K562 (cell line): ENCODE measurements at regions not wholly inside any gene's neighbourhood (a gene's known extent, or its start where the extent isn't known, plus 50 kb on each side); places are given as distances from the start of the nearest gene placed in this dataset.

Experiments used
- ATAC-seq: fragments of 200-7000 bp; cut with Tn5 transposase; 3 replicates; pipeline ENCODE4 v1.9.1; 2020; ENCODE audit warnings: moderate library complexity
- BruUV-seq: library from RNA; stranded (reverse); fragments of 400-500 nt; replicated peaks from 2 replicates; lab custom pipeline; 2021; lab: Mats Ljungman, UMichigan
- CTCF ChIA-PET: fragments of 300-600 bp; formaldehyde crosslinking; extraction: SDS; loops from one replicate; lab custom pipeline; 2021; ENCODE audit warnings: low intra/inter-chr PET ratio; lab: Yijun Ruan, JAX
- POLR2A ChIA-PET: fragments of 300-600, 350-650 bp; sonication (Branson Sonifier 250); formaldehyde crosslinking; extraction: SDS; loops from one replicate; lab custom pipeline; 2021; ENCODE audit warnings: antibody characterized with exemption, inconsistent platforms; lab: Yijun Ruan, JAX
- DNase-seq, 4 experiments: peaks; one replicate each; pipeline versions ENCODE4 v3.0.0 to v3.0.0-alpha.2; 2011 to 2018; ENCODE audit warnings: low spot score in 3 of 4, mixed read lengths in 3 of 4; ENCODE audit errors: extremely low read depth in 1 of 4
- FAIRE-seq: peaks from 2 replicates; lab custom pipeline; 2011; peaks lifted over from hg19 to GRCh38; lab: Jason Lieb, UNC
- H2AFZ ChIP-seq: 2 replicates; pipeline ENCODE4 v1.6.0; 2011; ENCODE audit warnings: low read depth, low read length, control low read depth, inconsistent platforms
- H3K27ac ChIP-seq: fragments of 200-600 bp; 3 replicates; pipeline ENCODE4 v1.8.0; 2011; ENCODE audit warnings: low read depth, mild to moderate bottlenecking, control low read depth, inconsistent platforms, low read length, moderate library complexity, mixed read lengths; ENCODE audit errors: extremely low read depth
- H3K27me3 ChIP-seq, 2 experiments: fragments of 300-600 bp in 1 of 2; 2 replicates in 1 of 2; 3 replicates in 1 of 2; pipeline versions ENCODE4 v1.6.0 to v1.8.0; 2011; ENCODE audit warnings: inconsistent platforms in 2 of 2, low read length in 2 of 2, mild to moderate bottlenecking in 1 of 2, mixed read lengths in 1 of 2, moderate library complexity in 1 of 2; ENCODE audit not compliant: control insufficient read depth in 2 of 2, insufficient read depth in 2 of 2
- H3K36me3 ChIP-seq: fragments of 300-600 bp; 3 replicates; pipeline ENCODE4 v1.8.0; 2011; ENCODE audit warnings: mild to moderate bottlenecking, low read length, inconsistent platforms; ENCODE audit not compliant: control insufficient read depth, insufficient read depth
- H3K4me1 ChIP-seq, 2 experiments: fragments of 200-600 bp in 1 of 2; replicated peaks in 1 of 2; 2 replicates in 1 of 2; 3 replicates in 1 of 2; pipeline versions ENCODE4 v1.5.1 to v1.8.0; 2011; ENCODE audit warnings: inconsistent platforms in 2 of 2, low read length in 2 of 2, mild to moderate bottlenecking in 1 of 2, mixed read lengths in 1 of 2, moderate library complexity in 1 of 2; ENCODE audit not compliant: control insufficient read depth in 2 of 2, insufficient read depth in 2 of 2
- H3K4me2 ChIP-seq: 2 replicates; pipeline ENCODE4 v1.6.1; 2011; ENCODE audit warnings: low read length, control low read depth, inconsistent platforms, mixed read lengths; ENCODE audit not compliant: insufficient read depth
- H3K4me3 ChIP-seq: fragments of 200-600 bp; sonication (generic), shearing (Covaris generic); 2 replicates; pipeline ENCODE4 v1.5.1; 2016; ENCODE audit warnings: control low read depth, inconsistent platforms
- H3K79me2 ChIP-seq: fragments of 200-600 bp; 3 replicates; pipeline ENCODE4 v1.8.0; 2011; ENCODE audit warnings: low read length, inconsistent platforms; ENCODE audit not compliant: control insufficient read depth, insufficient read depth
- H3K9ac ChIP-seq, 2 experiments: 2 replicates each; pipeline versions ENCODE4 v1.6.0 to v1.6.1; 2011; ENCODE audit warnings: low read depth in 2 of 2, low read length in 2 of 2, control low read depth in 1 of 2, inconsistent platforms in 1 of 2, mild to moderate bottlenecking in 1 of 2, mixed read lengths in 1 of 2; ENCODE audit not compliant: insufficient read depth in 1 of 2
- H3K9me1 ChIP-seq: one replicate; pipeline ENCODE4 v1.6.0; 2011; ENCODE audit warnings: inconsistent platforms, mild to moderate bottlenecking, low read length, moderate library complexity; ENCODE audit not compliant: control insufficient read depth, insufficient read depth
- H3K9me3 ChIP-seq: replicated peaks from 2 replicates; pipeline ENCODE4 v1.5.1; 2011; ENCODE audit warnings: low read depth, low read length, inconsistent platforms; ENCODE audit not compliant: control insufficient read depth, insufficient read depth
- H4K20me1 ChIP-seq: replicated peaks from 2 replicates; pipeline ENCODE4 v1.6.1; 2011; ENCODE audit warnings: low read length, inconsistent platforms, mixed read lengths; ENCODE audit not compliant: control insufficient read depth, insufficient read depth
- ARID3B ChIP-seq: fragments of 250-450 bp; sonication (Bioruptor Pico); IDR thresholded peaks from 2 replicates; pipeline ENCODE4 v1.4.0; 2020; ENCODE audit warnings: borderline replicate concordance
- BRF1 ChIP-seq: IDR thresholded peaks from 3 replicates; pipeline ENCODE4 v1.6.1; 2011; ENCODE audit warnings: borderline replicate concordance, mild to moderate bottlenecking; ENCODE audit not compliant: insufficient read length; ENCODE audit errors: extremely low read depth
- CEBPG ChIP-seq, 3 experiments: fragments of 200-800 bp in 1 of 3; sonication (Bioruptor generic) in 1 of 3; sonication (generic) in 1 of 3; formaldehyde crosslinking in 1 of 3; IDR thresholded peaks in 2 of 3; conservative IDR thresholded peaks in 1 of 3; 2 replicates each; pipeline versions ENCODE4 v1.6.1 to v1.8.0; 2016 to 2022; ENCODE audit warnings: missing compliant biosample characterization in 2 of 3, missing genetic modification characterization in 2 of 3, mild to moderate bottlenecking in 1 of 3, missing genetic modification reagents in 1 of 3
- EWSR1 ChIP-seq: fragments of 450-650 bp; IDR thresholded peaks from 2 replicates; pipeline ENCODE4 v1.6.1; 2018; ENCODE audit warnings: borderline replicate concordance, mild to moderate bottlenecking, low read depth, moderate library complexity; ENCODE audit not compliant: partially characterized antibody
- HNRNPL ChIP-seq: fragments of 200-400 bp; formaldehyde crosslinking; IDR thresholded peaks from 2 replicates; pipeline ENCODE4 v1.6.1; 2017; ENCODE audit warnings: low read depth, mild to moderate bottlenecking, low read length
- PCBP1 ChIP-seq: fragments of 200-400 bp; formaldehyde crosslinking; IDR thresholded peaks from 2 replicates; pipeline ENCODE4 v1.6.1; 2018; ENCODE audit warnings: mild to moderate bottlenecking, low read depth, low read length; ENCODE audit not compliant: poor library complexity, severe bottlenecking
- RFX1 ChIP-seq: fragments of 450-650 bp; IDR thresholded peaks from 2 replicates; pipeline ENCODE4 v1.6.1; 2016; ENCODE audit warnings: mild to moderate bottlenecking, moderate library complexity
- SIX5 ChIP-seq, 2 experiments: IDR thresholded peaks; 2 replicates each; pipeline ENCODE4 v1.6.1; 2011; ENCODE audit warnings: low read length in 2 of 2, borderline replicate concordance in 1 of 2, low read depth in 1 of 2, mild to moderate bottlenecking in 1 of 2, moderate library complexity in 1 of 2; ENCODE audit not compliant: insufficient read depth in 1 of 2
- SOX6 ChIP-seq: fragments of 450-650 bp; IDR thresholded peaks from 2 replicates; pipeline ENCODE4 v1.6.1; 2014; ENCODE audit warnings: mild to moderate bottlenecking
- ZNF239 ChIP-seq: fragments of 250-450 bp; sonication (Bioruptor Pico); IDR thresholded peaks from 2 replicates; pipeline ENCODE4 v1.4.0; 2020; ENCODE audit warnings: mild to moderate bottlenecking
- ZNF436 ChIP-seq: fragments of 250-450, 450-650 bp; sonication (Bioruptor Pico); formaldehyde crosslinking; IDR thresholded peaks from 2 replicates; pipeline ENCODE4 v1.7.0; 2020; ENCODE audit warnings: mild to moderate bottlenecking
- ZNF511 ChIP-seq: sonication (generic); formaldehyde crosslinking; IDR thresholded peaks from 2 replicates; pipeline ENCODE4 v1.8.0; 2022; ENCODE audit warnings: mild to moderate bottlenecking, missing genetic modification reagents
- WGBS: fragments of 100-300 bp; shearing (Covaris generic); methylation state at CpG from one replicate; pipeline ENCODE4 v1.1.6; 2016; ENCODE audit warnings: low coverage, mixed read lengths; ENCODE audit not compliant: insufficient coverage; ENCODE audit errors: missing lambda C conversion rate; 5-methylcytosine and 5-hydroxymethylcytosine counted together
- in situ Hi-C: fragments of 300-500 bp; cut with MboI; formaldehyde crosslinking; loops from 4 replicates; pipeline ENCODE4 v1.15.0; 2018; ENCODE audit warnings: inconsistent platforms, mixed read lengths
- intact Hi-C: fragments of 100-400 bp; cut with micrococcal nuclease; formaldehyde crosslinking; loops from 2 replicates; pipeline ENCODE4 v1.14.2; 2022

GRCh38 chr5:21143686-21144085 lies 1155.7 kb upstream of the CDH18 start:
- Histone ChIP-seq H3K36me3 (no peaks in the 10 kb centered on the region), H3K4me3 (no peak overlapping the region), H3K9ac (no peak overlapping the region), H3K79me2 (no peaks in the 10 kb centered on the region), H3K27ac (no peak overlapping the region), H3K4me2 (no peak overlapping the region), H4K20me1 (no peaks in the 10 kb centered on the region), H3K4me1 (no peaks in the 10 kb centered on the region), H3K9me3 (no peaks in the 10 kb centered on the region), H3K27me3 (no peaks in the 10 kb centered on the region), H2AFZ (no peak overlapping the region), H3K9me1 (no peaks in the 10 kb centered on the region)
- intact Hi-C loops = no loop called here
- in situ Hi-C loops = no loop called here
- no peak for DNase-seq
- WGBS = 6% methylated on average over 4 of the region's 4 CpGs
- TF ChIP-seq SIX5 (IDR thresholded peaks at IDR 0.05; ENCODE audit: borderline replicate concordance in 1 of 2, insufficient read depth in 1 of 2, low read depth in 1 of 2, low read length in 2 of 2) (no peak), HNRNPL (no peak), BRF1 (no peak), PCBP1 (no peak), SOX6 (no peak), ZNF239 (no peak), ZNF511 (CRISPR knock-in tag) (no peak), ARID3B (CRISPR knock-in tag) (no peak), ZNF436 (CRISPR knock-in tag) (no peak), EWSR1 (no peak), CEBPG (CRISPR knock-in tag; IDR thresholded peaks at IDR 0.05) (no peak), CEBPG (tag; conservative IDR thresholded peaks at IDR 0.05 in 1 of 2, IDR thresholded peaks at IDR 0.05 in 1 of 2) (no peak), RFX1 (no peak)
- no peak for FAIRE-seq
- POLR2A ChIA-PET = no interaction called here
- BruUV-seq = no TSS peak
- CTCF ChIA-PET = no interaction called here
- ATAC-seq = no peak
